OCI-LY7 (cell line): ENCODE measurements at regions not wholly inside any gene's neighbourhood (a gene's known extent, or its start where the extent isn't known, plus 50 kb on each side); places are given as distances from the start of the nearest gene placed in this dataset.
"Not testable (repeated sequence)": the region's sequence is repeated elsewhere in the genome, so short reads cannot be mapped to it uniquely, and the experiment has no call there.

Experiments
- BruUV-seq: library from RNA; stranded (reverse); fragments of 400-500 nt; replicated peaks from 2 replicates; lab custom pipeline; 2021; lab: Mats Ljungman, UMichigan
- CTCF ChIA-PET: fragments of 300-600 bp; sonication (Branson Sonifier 250); formaldehyde crosslinking; loops from one replicate; lab custom pipeline; 2022; ENCODE audit warnings: antibody characterized with exemption; ENCODE audit not compliant: unreplicated experiment; lab: Charles Lee
- POLR2A ChIA-PET: fragments of 300-600 bp; sonication (Branson Sonifier 250); formaldehyde crosslinking; loops from one replicate; lab custom pipeline; 2022; ENCODE audit warnings: antibody characterized with exemption; lab: Charles Lee
- DNase-seq: peaks from one replicate; pipeline ENCODE4 v3.0.0-alpha.2; 2015; ENCODE audit warnings: low spot score
- H2AFZ ChIP-seq: fragments of 200-600 bp; sonication (generic), shearing (Covaris generic); 2 replicates; pipeline ENCODE4 v1.6.1; 2014; ENCODE audit warnings: mild to moderate bottlenecking, antibody characterized with exemption, low read length, moderate library complexity
- H3K27ac ChIP-seq: fragments of 200-600 bp; sonication (generic); 2 replicates; pipeline ENCODE4 v1.5.1; 2014; ENCODE audit warnings: mixed run types, low read depth, mild to moderate bottlenecking, moderate library complexity, low read length, inconsistent platforms; ENCODE audit not compliant: poor library complexity, severe bottlenecking
- H3K36me3 ChIP-seq: fragments of 200-600 bp; sonication (generic); 2 replicates; pipeline ENCODE4 v1.6.1; 2014; ENCODE audit warnings: mild to moderate bottlenecking, antibody characterized with exemption, low read length, moderate library complexity, mixed read lengths; ENCODE audit not compliant: insufficient read depth
- H3K4me1 ChIP-seq: fragments of 200-600 bp; sonication (generic); 2 replicates; pipeline ENCODE4 v1.5.1; 2014; ENCODE audit warnings: mild to moderate bottlenecking, low read length; ENCODE audit not compliant: insufficient read depth, poor library complexity, severe bottlenecking
- H3K4me2 ChIP-seq: fragments of 200-600 bp; sonication (generic); 2 replicates; pipeline ENCODE4 v1.6.1; 2014; ENCODE audit warnings: mild to moderate bottlenecking, low read length
- H3K4me3 ChIP-seq: fragments of 200-600 bp; sonication (generic); 2 replicates; pipeline ENCODE4 v1.5.1; 2014; ENCODE audit warnings: mild to moderate bottlenecking, low read depth, low read length; ENCODE audit not compliant: poor library complexity, severe bottlenecking
- H3K79me2 ChIP-seq: fragments of 200-600 bp; sonication (generic); 2 replicates; pipeline ENCODE4 v1.6.1; 2016; ENCODE audit warnings: low read depth, mild to moderate bottlenecking, low read length, moderate library complexity, mixed read lengths; ENCODE audit not compliant: insufficient read depth
- H3K9me2 ChIP-seq: fragments of 200-600 bp; sonication (generic); 2 replicates; pipeline ENCODE4 v1.6.1; 2016; ENCODE audit warnings: mild to moderate bottlenecking, low read length, mixed read lengths; ENCODE audit not compliant: insufficient read depth
- H3K9me3 ChIP-seq: fragments of 200-600 bp; sonication (generic); 2 replicates; pipeline ENCODE4 v1.6.1; 2014; ENCODE audit warnings: mild to moderate bottlenecking, mixed run types, low read length, mixed read lengths
- H4K20me1 ChIP-seq: fragments of 200-600 bp; sonication (generic); 2 replicates; pipeline ENCODE4 v1.6.1; 2014; ENCODE audit warnings: mild to moderate bottlenecking, antibody characterized with exemption, low read length, moderate library complexity, mixed read lengths; ENCODE audit not compliant: insufficient read depth
- CTCF ChIP-seq: fragments of 200-600 bp; sonication (generic); conservative IDR thresholded peaks from 2 replicates; pipeline ENCODE4 v1.5.1; 2014; ENCODE audit warnings: mild to moderate bottlenecking, antibody characterized with exemption, low read length, moderate library complexity, mixed read lengths
- EZH2phosphoT487 ChIP-seq: fragments of 200-600 bp; sonication (generic); IDR thresholded peaks from 2 replicates; pipeline ENCODE4 v1.6.1; 2018; ENCODE audit warnings: low read depth, borderline replicate concordance, mild to moderate bottlenecking, mixed run types, antibody characterized with exemption, low read length, moderate library complexity, mixed read lengths
- intact Hi-C: fragments of 100-400 bp; cut with micrococcal nuclease; formaldehyde crosslinking; loops from one replicate; pipeline ENCODE4 v1.10.0; 2022; ENCODE audit not compliant: unreplicated experiment

DNA sequence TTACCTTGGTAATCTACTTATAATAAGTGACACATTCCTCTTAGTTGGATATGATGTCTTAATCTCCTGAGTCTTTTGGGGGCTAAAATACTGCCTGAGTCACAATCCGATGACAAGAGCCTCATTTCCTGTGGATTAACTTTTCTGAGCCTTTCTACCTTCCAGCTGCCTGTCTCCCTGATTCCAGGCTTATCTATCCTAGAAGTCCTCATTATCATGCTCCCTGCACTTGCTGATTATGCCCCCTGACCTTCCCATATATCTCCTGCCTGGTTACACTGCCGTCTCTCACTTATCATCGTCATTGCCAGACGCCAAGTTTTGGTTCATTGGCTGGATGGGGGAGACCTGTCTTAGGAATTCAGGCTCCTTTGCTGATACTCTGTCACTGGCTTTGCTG is 727.4 kb upstream of the CA10 start:
- no peaks in the 10 kb centered on the region for H4K20me1 ChIP-seq
- BruUV-seq, result no TSS peak
- TF ChIP-seq CTCF (no peak), EZH2phosphoT487 (no peak)
- no peak overlapping the region for H2AFZ ChIP-seq
- H3K4me1 ChIP-seq, result no peaks in the 10 kb centered on the region
- CTCF ChIA-PET, result no interaction called here
- no peaks in the 10 kb centered on the region for H3K9me2 ChIP-seq
- intact Hi-C loops, result no loop called here
- no peaks in the 10 kb centered on the region for H3K36me3 ChIP-seq
- POLR2A ChIA-PET, result no interaction called here
- H3K4me2 ChIP-seq, result no peak overlapping the region
- no peaks in the 10 kb centered on the region for H3K79me2 ChIP-seq
- H3K4me3 ChIP-seq, result no peak overlapping the region
- DNase-seq, result no peak
- no peaks in the 10 kb centered on the region for H3K9me3 ChIP-seq
- no peak overlapping the region for H3K27ac ChIP-seq

GRCh38 chr17:52883907-52884491 is 725.5 kb upstream of the CA10 start:
- H3K9me2 ChIP-seq, H3K36me3 ChIP-seq, intact Hi-C loops, H3K9me3 ChIP-seq, H3K27ac ChIP-seq, DNase-seq, CTCF ChIA-PET, POLR2A ChIA-PET, H3K4me2 ChIP-seq, H2AFZ ChIP-seq, H3K79me2 ChIP-seq, H3K4me1 ChIP-seq, BruUV-seq, H4K20me1 ChIP-seq, H3K4me3 ChIP-seq: not testable (repeated sequence)

DNA sequence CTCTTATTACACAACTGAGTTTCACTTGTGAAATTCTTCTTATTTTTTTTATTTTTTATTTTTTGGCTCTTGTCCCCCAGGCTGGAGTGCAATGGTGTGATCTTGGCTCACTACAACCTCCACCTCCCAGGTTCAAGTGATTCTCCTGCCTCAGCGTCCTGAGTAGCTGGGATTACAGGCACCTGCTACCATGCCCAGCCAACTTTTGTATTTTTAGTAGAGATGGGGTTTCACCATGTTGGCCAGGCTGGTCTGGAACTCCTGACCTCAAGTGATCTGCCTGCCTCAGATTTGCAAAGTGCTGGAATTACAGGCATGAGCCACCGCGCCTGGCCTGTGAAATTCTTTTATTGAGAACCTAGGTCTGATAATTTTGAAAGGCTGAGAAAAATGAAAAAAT is 688.3 kb upstream of the CA10 start:
- H3K9me3 ChIP-seq, DNase-seq, H4K20me1 ChIP-seq, H2AFZ ChIP-seq, H3K4me3 ChIP-seq, H3K79me2 ChIP-seq, H3K27ac ChIP-seq, H3K9me2 ChIP-seq, H3K4me1 ChIP-seq, CTCF ChIA-PET, intact Hi-C loops, H3K4me2 ChIP-seq, BruUV-seq, H3K36me3 ChIP-seq: not testable (repeated sequence)
- POLR2A ChIA-PET, result interaction anchor here (0.7 kb wide), 1 partner anchor 125 kb away, joined by 3 read pairs; no protein-coding TSS in a partner anchor

- Histone ChIP-seq H2AFZ (no peak overlapping the region), H3K36me3 (no peaks in the 10 kb centered on the region), H3K4me3 (no peak overlapping the region), H3K9me3 (no peaks in the 10 kb centered on the region), H3K4me2 (no peak overlapping the region), H3K27ac (no peak overlapping the region), H3K9me2 (no peaks in the 10 kb centered on the region), H3K79me2 (no peaks in the 10 kb centered on the region), H3K4me1 (no peaks in the 10 kb centered on the region), H4K20me1 (no peaks in the 10 kb centered on the region)
- POLR2A ChIA-PET, result no interaction called here
- BruUV-seq, result no TSS peak
- DNase-seq, result no peak
- CTCF ChIA-PET, result no interaction called here
- intact Hi-C loops, result no loop called here
- TF ChIP-seq CTCF, result no peak
- TF ChIP-seq EZH2phosphoT487, result no peak
These were observed 683.5 kb upstream of the CA10 start for GRCh38 chr17:52841971-52842370.
